ENCODE measurements at regions not wholly inside any gene's neighbourhood (a gene's known extent, or its start where the extent isn't known, plus 50 kb on each side); places are given as distances from the start of the nearest gene placed in this dataset.

DNA sequence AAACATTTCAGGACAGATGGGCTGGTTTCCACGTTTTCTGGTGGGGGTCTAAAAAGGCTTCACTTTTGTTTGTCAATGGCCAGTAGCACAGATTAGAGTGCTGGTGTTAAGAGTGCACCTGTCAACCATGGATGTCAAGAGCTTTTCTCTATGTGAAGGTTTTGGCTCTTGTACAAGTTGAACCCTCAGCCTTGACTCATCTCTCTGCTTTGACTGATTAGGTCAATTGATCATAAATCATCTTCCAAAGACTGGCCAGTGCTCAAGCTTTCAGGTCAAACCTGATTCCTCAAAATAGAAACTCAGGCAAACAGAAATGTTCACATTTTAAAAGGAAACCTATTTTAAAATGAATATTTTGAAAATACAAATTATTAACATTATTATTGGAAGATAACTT, 59.6 kb upstream of the SP4 start:
- ChIA-PET POLR2A (no interaction called here), CTCF (no interaction called here), RAD21 (ENCODE audit: low non-redundant PET in 1 of 2, low total read pairs in 2 of 2, uncharacterized antibody in 2 of 2, unreplicated experiment in 2 of 2) (no interaction called here)
- Histone ChIP-seq H3K9ac (ENCODE audit: low read length) (no peak overlapping the region), H3K27me3 (ENCODE audit: insufficient read depth, low read length) (no peaks in the 10 kb centered on the region), H3K9me2 (ENCODE audit: insufficient read depth) (no peaks in the 10 kb centered on the region), H3K9me3 (ENCODE audit: control insufficient read depth in 1 of 2, insufficient read depth in 1 of 2, low read depth in 1 of 2, low read length in 2 of 2) (no peaks in the 10 kb centered on the region), H3K27ac (ENCODE audit: low read depth, low read length) (no peak overlapping the region), H4K20me1 (ENCODE audit: insufficient read depth) (no peaks in the 10 kb centered on the region), H2AFZ (ENCODE audit: low read depth, low read length, poor library complexity, severe bottlenecking) (no peak overlapping the region), H3K4me3 (replicated peaks in 1 of 2; ENCODE audit: low read depth in 1 of 2, low read length in 2 of 2) (no peak overlapping the region), H3K4me2 (ENCODE audit: low read length) (no peak overlapping the region), H3K79me2 (ENCODE audit: insufficient read depth, low read length) (no peaks in the 10 kb centered on the region), H3K4me1 (ENCODE audit: control insufficient read depth in 1 of 2, insufficient read depth in 2 of 2, low read length in 2 of 2) (peaks cover 10% of the 10 kb centered on the region in 2 experiments; a peak in 3 of 4 replicates), H3K36me3 (ENCODE audit: control insufficient read depth in 1 of 2, insufficient read depth in 2 of 2, low read length in 2 of 2) (no peaks in the 10 kb centered on the region)
- no TSS peak for BruUV-seq (replicated peaks)
- ATAC-seq (no peak), DNase-seq (ENCODE audit: low read depth, low spot score) (no peak)
- no peak for TF ChIP-seq FOSL1 (IDR thresholded peaks at IDR 0.05; ENCODE audit: low read depth)
- TF ChIP-seq, protein P1, sequence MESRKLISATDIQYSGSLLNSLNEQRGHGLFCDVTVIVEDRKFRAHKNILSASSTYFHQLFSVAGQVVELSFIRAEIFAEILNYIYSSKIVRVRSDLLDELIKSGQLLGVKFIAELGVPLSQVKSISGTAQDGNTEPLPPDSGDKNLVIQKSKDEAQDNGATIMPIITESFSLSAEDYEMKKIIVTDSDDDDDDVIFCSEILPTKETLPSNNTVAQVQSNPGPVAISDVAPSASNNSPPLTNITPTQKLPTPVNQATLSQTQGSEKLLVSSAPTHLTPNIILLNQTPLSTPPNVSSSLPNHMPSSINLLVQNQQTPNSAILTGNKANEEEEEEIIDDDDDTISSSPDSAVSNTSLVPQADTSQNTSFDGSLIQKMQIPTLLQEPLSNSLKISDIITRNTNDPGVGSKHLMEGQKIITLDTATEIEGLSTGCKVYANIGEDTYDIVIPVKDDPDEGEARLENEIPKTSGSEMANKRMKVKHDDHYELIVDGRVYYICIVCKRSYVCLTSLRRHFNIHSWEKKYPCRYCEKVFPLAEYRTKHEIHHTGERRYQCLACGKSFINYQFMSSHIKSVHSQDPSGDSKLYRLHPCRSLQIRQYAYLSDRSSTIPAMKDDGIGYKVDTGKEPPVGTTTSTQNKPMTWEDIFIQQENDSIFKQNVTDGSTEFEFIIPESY (IDR thresholded peaks at IDR 0.05; ENCODE audit: extremely low read depth, insufficient replicate concordance, low read length) = no peak
- intact Hi-C loops (cut with micrococcal nuclease) = no loop called here

DNA sequence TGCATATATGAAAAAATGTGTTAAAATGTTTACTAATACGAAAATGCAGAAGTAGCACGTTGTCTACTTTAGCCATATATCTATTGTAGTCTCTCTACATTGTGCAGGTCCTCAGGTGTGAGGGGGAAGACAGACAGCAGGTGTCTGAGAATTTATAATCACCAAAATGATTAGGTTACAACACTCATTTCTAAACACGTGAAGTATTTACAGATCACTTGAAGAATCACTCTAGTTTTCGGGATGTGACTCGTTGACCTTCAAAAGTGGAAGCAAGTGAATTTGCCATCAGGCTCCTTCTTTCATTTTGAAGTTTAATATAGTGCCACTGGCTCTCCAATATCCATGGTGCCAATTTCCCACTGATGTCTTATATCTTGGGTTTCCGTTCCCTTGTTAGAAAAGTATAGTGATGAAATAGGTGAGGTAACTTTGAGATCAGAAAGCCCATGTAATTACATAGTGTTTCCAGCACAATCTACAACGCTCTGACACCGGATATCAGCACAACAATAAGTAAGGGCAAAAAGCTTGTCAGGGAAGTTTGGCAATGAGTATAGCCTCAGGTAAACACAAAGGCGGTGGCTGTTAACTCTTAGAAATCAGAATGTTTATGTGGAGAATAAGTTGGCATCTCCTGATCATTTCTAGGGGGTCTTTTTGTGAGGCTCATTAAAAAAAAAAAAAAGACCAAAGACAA, 57.5 kb upstream of the SP4 start:
- no peak overlapping the region for H3K9ac ChIP-seq (ENCODE audit: low read length)
- no peaks in the 10 kb centered on the region for H3K9me3 ChIP-seq (ENCODE audit: control insufficient read depth in 1 of 2, insufficient read depth in 1 of 2, low read depth in 1 of 2, low read length in 2 of 2)
- ChIA-PET POLR2A (no interaction called here), RAD21 (ENCODE audit: low non-redundant PET in 1 of 2, low total read pairs in 2 of 2, uncharacterized antibody in 2 of 2, unreplicated experiment in 2 of 2) (no interaction called here), CTCF (no interaction called here)
- no peaks in the 10 kb centered on the region for H3K36me3 ChIP-seq (ENCODE audit: control insufficient read depth in 1 of 2, insufficient read depth in 2 of 2, low read length in 2 of 2)
- no peak for DNase-seq (ENCODE audit: low read depth, low spot score)
- no peak for ATAC-seq
- H3K9me2 ChIP-seq (ENCODE audit: insufficient read depth) = no peaks in the 10 kb centered on the region
- no peaks in the 10 kb centered on the region for H3K27me3 ChIP-seq (ENCODE audit: insufficient read depth, low read length)
- no peaks in the 10 kb centered on the region for H3K79me2 ChIP-seq (ENCODE audit: insufficient read depth, low read length)
- no TSS peak for BruUV-seq (replicated peaks)
- intact Hi-C loops (cut with micrococcal nuclease) = no loop called here
- no peak for TF ChIP-seq JUND (IDR thresholded peaks at IDR 0.05)
- no peak for TF ChIP-seq RAD21 (IDR thresholded peaks at IDR 0.05; ENCODE audit: low read depth)
- no peak for TF ChIP-seq SRF (IDR thresholded peaks at IDR 0.05; ENCODE audit: low read depth)
- no peak for TF ChIP-seq EZH2phosphoT487 (IDR thresholded peaks at IDR 0.05; ENCODE audit: borderline replicate concordance)
- no peak for TF ChIP-seq POLR2AphosphoS5 (IDR thresholded peaks at IDR 0.05; ENCODE audit: low read depth, low read length)
- no peak overlapping the region for H3K27ac ChIP-seq (ENCODE audit: low read depth, low read length)
- peaks cover 10% of the 10 kb centered on the region in 2 experiments; a peak in 3 of 4 replicates for H3K4me1 ChIP-seq (ENCODE audit: control insufficient read depth in 1 of 2, insufficient read depth in 2 of 2, low read length in 2 of 2)
- no peak overlapping the region for H3K4me3 ChIP-seq (replicated peaks in 1 of 2; ENCODE audit: low read depth in 1 of 2, low read length in 2 of 2)
- H2AFZ ChIP-seq (ENCODE audit: low read depth, low read length, poor library complexity, severe bottlenecking) = no peak overlapping the region
- no peaks in the 10 kb centered on the region for H4K20me1 ChIP-seq (ENCODE audit: insufficient read depth)
- H3K4me2 ChIP-seq (ENCODE audit: low read length) = no peak overlapping the region

Data from HCT116 (cell line).